Endothelial cell of hepatic sinusoid (primary cell): ENCODE measurements at regions not wholly inside any gene's neighbourhood (a gene's known extent, or its start where the extent isn't known, plus 50 kb on each side); places are given as distances from the start of the nearest gene placed in this dataset.

ENCODE experiments used
- in situ Hi-C: cut with HindIII; loops from 2 replicates; pipeline ENCODE4 v1.10.0; 2017; ENCODE audit warnings: low sequenced_read_pairs

- in situ Hi-C loops, result loop anchor here (10.0 kb wide), 1 partner anchor 61 kb away; no protein-coding TSS in a partner anchor
These were observed 51.2 kb upstream of the TCF7 start for GRCh38 chr5:134063188-134063820.

- in situ Hi-C loops, result loop anchor here (10.0 kb wide), 1 partner anchor 65 kb away; no protein-coding TSS in a partner anchor
These were observed 54.6 kb upstream of the TCF7 start for GRCh38 chr5:134059758-134060495.

- in situ Hi-C loops, result no loop called here
These were observed 50.2 kb upstream of the VDAC1 start for GRCh38 chr5:134055015-134055414.
